GM18858 (cell line): ENCODE measurements at regions not wholly inside any gene's neighbourhood (a gene's known extent, or its start where the extent isn't known, plus 50 kb on each side); places are given as distances from the start of the nearest gene placed in this dataset.

Source experiments
- ATAC-seq: cut with Tn5 transposase; IDR thresholded peaks from one replicate; pipeline ENCODE4 v1.9.1; 2021; ENCODE audit not compliant: unreplicated experiment

- ATAC-seq, result no peak
Measured at GRCh38 chr5:125575891-125576505, 829.6 kb upstream of the ZNF608 start.

- no peak for ATAC-seq
Measured at GRCh38 chr5:125576822-125577221, 830.4 kb upstream of the ZNF608 start.

GRCh38 chr5:125578551-125578950, 832.1 kb upstream of the ZNF608 start:
- ATAC-seq, result no peak

- ATAC-seq, result no peak
Measured at GRCh38 chr5:125579182-125579581, 832.7 kb upstream of the ZNF608 start.

GRCh38 chr5:125581311-125581710, 834.9 kb upstream of the ZNF608 start:
- ATAC-seq, result no peak

- no peak for ATAC-seq
Measured at GRCh38 chr5:125582352-125582751, 835.9 kb upstream of the ZNF608 start.

- ATAC-seq, result no peak
Measured at GRCh38 chr5:125583321-125584139, 837.1 kb upstream of the ZNF608 start.

- ATAC-seq, result no peak
Measured at GRCh38 chr5:125584140-125584520, 837.7 kb upstream of the ZNF608 start.

- no peak for ATAC-seq
Measured at GRCh38 chr5:125587631-125588030, 835.6 kb upstream of the GRAMD2B start.

- ATAC-seq, result no peak
Measured at GRCh38 chr5:125592856-125593255, 830.4 kb upstream of the GRAMD2B start.

GRCh38 chr5:125595095-125595494, 828.1 kb upstream of the GRAMD2B start:
- ATAC-seq, result no peak

GRCh38 chr5:125595845-125596244, 827.4 kb upstream of the GRAMD2B start:
- ATAC-seq, result no peak

- no peak for ATAC-seq
Measured at GRCh38 chr5:125597338-125597737, 825.9 kb upstream of the GRAMD2B start.

- no peak for ATAC-seq
Measured at GRCh38 chr5:125600559-125600958, 822.6 kb upstream of the GRAMD2B start.

GRCh38 chr5:125602184-125602583, 821.0 kb upstream of the GRAMD2B start:
- no peak for ATAC-seq

- no peak for ATAC-seq
Measured at GRCh38 chr5:125603321-125603720, 819.9 kb upstream of the GRAMD2B start.

- no peak for ATAC-seq
Measured at GRCh38 chr5:125604104-125604503, 819.1 kb upstream of the GRAMD2B start.

- no peak for ATAC-seq
Measured at GRCh38 chr5:125607018-125607417, 816.2 kb upstream of the GRAMD2B start.

- ATAC-seq, result no peak
Measured at GRCh38 chr5:125609011-125609410, 814.2 kb upstream of the GRAMD2B start.

- ATAC-seq, result no peak
Measured at GRCh38 chr5:125610892-125611291, 812.3 kb upstream of the GRAMD2B start.

GRCh38 chr5:125611541-125611940, 811.7 kb upstream of the GRAMD2B start:
- ATAC-seq, result no peak

- no peak for ATAC-seq
Measured at GRCh38 chr5:125612181-125612721, 811.0 kb upstream of the GRAMD2B start.
